ENCODE measurements at regions not wholly inside any gene's neighbourhood (a gene's known extent, or its start where the extent isn't known, plus 50 kb on each side); places are given as distances from the start of the nearest gene placed in this dataset.

DNA sequence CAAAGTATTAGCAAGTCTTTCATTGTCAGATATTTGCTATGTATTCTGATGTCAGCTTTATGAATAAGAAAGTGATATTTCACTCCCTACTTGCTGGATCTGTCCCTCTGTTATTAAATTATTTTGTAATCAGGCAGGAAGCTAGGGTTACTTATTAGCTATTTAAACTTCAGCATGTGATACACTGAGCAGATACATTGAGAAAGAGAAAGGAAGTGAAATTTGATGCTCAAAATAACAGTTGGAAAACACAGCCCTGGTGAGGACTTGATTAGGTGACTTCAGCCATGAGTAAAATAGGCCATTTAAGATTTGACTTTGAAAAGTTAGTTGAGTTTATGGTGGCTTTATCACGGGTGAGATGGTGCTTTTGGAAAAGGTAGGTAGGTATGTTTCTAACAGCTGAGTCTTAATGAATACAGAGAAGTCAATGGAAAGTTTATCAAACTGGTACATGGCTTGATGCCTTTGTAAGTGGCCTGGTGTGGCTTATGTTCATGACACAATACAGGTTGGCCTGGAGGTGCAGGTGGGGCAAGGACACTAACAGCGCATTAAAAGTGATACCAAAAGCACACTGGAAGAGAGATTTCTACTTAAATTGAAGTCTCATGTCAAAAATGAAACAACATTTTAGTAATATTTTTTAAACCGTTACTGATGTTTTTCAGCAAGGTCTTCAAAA is 321.2 kb upstream of the SPOCK3 start:
- no peak for DNase-seq (ENCODE audit: low spot score)
- Mint-ChIP-seq H3K27ac (ENCODE audit: unreplicated experiment) (no peak overlapping the region), H3K4me1 (ENCODE audit: low read depth) (no peaks in the 10 kb centered on the region), H3K27me3 (ENCODE audit: low read depth) (no peaks in the 10 kb centered on the region), H3K4me3 (ENCODE audit: unreplicated experiment) (no peak overlapping the region), H3K36me3 (ENCODE audit: low read depth) (no peaks in the 10 kb centered on the region), H3K9me3 (ENCODE audit: low read depth) (peaks cover 15% of the 10 kb centered on the region)
- TF ChIP-seq, protein P1, sequence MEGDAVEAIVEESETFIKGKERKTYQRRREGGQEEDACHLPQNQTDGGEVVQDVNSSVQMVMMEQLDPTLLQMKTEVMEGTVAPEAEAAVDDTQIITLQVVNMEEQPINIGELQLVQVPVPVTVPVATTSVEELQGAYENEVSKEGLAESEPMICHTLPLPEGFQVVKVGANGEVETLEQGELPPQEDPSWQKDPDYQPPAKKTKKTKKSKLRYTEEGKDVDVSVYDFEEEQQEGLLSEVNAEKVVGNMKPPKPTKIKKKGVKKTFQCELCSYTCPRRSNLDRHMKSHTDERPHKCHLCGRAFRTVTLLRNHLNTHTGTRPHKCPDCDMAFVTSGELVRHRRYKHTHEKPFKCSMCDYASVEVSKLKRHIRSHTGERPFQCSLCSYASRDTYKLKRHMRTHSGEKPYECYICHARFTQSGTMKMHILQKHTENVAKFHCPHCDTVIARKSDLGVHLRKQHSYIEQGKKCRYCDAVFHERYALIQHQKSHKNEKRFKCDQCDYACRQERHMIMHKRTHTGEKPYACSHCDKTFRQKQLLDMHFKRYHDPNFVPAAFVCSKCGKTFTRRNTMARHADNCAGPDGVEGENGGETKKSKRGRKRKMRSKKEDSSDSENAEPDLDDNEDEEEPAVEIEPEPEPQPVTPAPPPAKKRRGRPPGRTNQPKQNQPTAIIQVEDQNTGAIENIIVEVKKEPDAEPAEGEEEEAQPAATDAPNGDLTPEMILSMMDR (IDR thresholded peaks at IDR 0.05), result no peak

DNA sequence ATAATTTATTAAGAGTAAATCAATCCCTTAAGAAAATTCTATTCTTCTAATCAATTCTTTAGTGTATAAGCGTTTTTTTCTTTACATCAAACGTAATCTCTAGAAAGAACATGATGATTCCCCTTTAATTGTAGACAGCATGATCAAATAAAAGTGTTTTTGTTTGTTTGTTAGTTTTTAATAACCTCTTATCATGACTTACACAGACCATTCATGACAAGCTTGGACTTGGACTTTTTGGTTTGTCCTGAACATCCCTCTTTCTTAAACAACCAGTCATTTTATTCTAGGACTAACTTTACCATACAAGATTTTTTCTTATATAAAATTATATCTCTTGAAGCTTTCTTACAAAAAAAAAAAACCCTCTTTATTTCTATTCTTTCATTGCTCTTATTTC is 344.6 kb upstream of the SPOCK3 start:
- TF ChIP-seq, protein P1 (IDR thresholded peaks at IDR 0.05), result no peak
- Mint-ChIP-seq H3K4me1 (ENCODE audit: low read depth) (no peaks in the 10 kb centered on the region), H3K4me3 (ENCODE audit: unreplicated experiment) (no peak overlapping the region), H3K27me3 (ENCODE audit: low read depth) (no peaks in the 10 kb centered on the region), H3K27ac (ENCODE audit: unreplicated experiment) (no peak overlapping the region), H3K9me3 (ENCODE audit: low read depth) (peaks cover 35% of the 10 kb centered on the region), H3K36me3 (ENCODE audit: low read depth) (no peaks in the 10 kb centered on the region)
- no peak for DNase-seq (ENCODE audit: low spot score)

DNA sequence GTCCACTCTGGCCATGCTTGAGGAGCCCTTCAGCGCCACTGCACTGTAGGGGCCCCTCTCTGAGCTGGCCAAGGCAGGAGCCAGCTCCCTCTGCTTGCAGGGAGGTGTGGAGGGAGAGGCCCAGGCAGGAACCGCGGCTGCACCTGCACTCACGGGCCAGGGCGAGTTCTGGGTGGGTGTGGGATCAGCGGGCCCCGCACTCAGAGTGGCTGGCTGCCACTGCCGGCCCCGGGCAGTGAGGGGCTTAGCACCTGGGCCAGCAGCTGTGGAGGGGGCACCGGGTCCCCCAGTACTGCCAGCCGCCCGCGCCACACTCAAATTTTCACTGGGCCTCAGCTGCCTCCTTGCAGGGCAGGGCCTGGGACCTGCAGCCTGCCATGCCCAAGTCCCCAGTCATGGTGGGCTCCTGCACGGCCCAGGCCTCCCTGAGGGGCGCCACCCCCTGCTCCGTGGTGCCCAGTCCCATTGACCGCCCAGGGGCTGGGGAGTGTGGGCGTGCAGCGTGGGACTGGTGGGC is 347.2 kb upstream of the SPOCK3 start:
- TF ChIP-seq, protein P1 (IDR thresholded peaks at IDR 0.05), result no peak
- H3K27ac Mint-ChIP-seq (ENCODE audit: unreplicated experiment), result no peak overlapping the region
- H3K9me3 Mint-ChIP-seq (ENCODE audit: low read depth), result peaks cover 31% of the 10 kb centered on the region
- H3K27me3 Mint-ChIP-seq (ENCODE audit: low read depth), result no peaks in the 10 kb centered on the region
- DNase-seq (ENCODE audit: low spot score), result peak; percentile 90
- H3K36me3 Mint-ChIP-seq (ENCODE audit: low read depth), result no peaks in the 10 kb centered on the region
- H3K4me1 Mint-ChIP-seq (ENCODE audit: low read depth), result no peaks in the 10 kb centered on the region
- no peak overlapping the region for H3K4me3 Mint-ChIP-seq (ENCODE audit: unreplicated experiment)

DNA sequence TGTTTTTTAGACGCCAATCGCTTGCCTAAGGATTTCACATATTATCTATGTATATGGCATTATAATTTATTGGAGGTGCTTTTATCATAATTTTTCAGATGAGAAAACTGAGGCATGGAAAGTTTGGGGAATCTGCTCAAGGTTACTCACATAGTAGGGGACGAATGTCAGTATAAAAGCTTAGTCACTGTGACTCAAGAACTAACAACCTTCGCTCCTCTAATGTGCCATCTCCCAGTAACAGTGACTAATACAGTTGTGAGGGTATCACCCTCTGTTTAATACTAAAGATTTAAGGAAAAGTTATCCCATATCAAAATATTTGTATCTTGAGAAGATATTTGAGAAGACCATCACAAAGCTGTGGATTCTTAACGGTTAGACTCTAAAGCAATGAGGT is 353.1 kb upstream of the SPOCK3 start:
- no peaks in the 10 kb centered on the region for H3K4me1 Mint-ChIP-seq (ENCODE audit: low read depth)
- TF ChIP-seq, protein P1 (IDR thresholded peaks at IDR 0.05), result no peak
- no peak for DNase-seq (ENCODE audit: low spot score)
- H3K36me3 Mint-ChIP-seq (ENCODE audit: low read depth), result no peaks in the 10 kb centered on the region
- peaks cover 2% of the 10 kb centered on the region for H3K9me3 Mint-ChIP-seq (ENCODE audit: low read depth)
- H3K27ac Mint-ChIP-seq (ENCODE audit: unreplicated experiment), result no peak overlapping the region
- no peak overlapping the region for H3K4me3 Mint-ChIP-seq (ENCODE audit: unreplicated experiment)
- peaks cover 4% of the 10 kb centered on the region for H3K27me3 Mint-ChIP-seq (ENCODE audit: low read depth)

- DNase-seq (ENCODE audit: low spot score), result no peak
- H3K4me3 Mint-ChIP-seq (ENCODE audit: unreplicated experiment), result no peak overlapping the region
- H3K36me3 Mint-ChIP-seq (ENCODE audit: low read depth), result no peaks in the 10 kb centered on the region
- TF ChIP-seq, protein P1 (IDR thresholded peaks at IDR 0.05), result no peak
- H3K4me1 Mint-ChIP-seq (ENCODE audit: low read depth), result no peaks in the 10 kb centered on the region
- H3K27ac Mint-ChIP-seq (ENCODE audit: unreplicated experiment), result no peak overlapping the region
- H3K27me3 Mint-ChIP-seq (ENCODE audit: low read depth), result no peaks in the 10 kb centered on the region
- H3K9me3 Mint-ChIP-seq (ENCODE audit: low read depth), result no peaks in the 10 kb centered on the region
Measured at GRCh38 chr4:167595898-167596297, 361.6 kb upstream of the SPOCK3 start.
